H9 (cell line): ENCODE measurements at regions not wholly inside any gene's neighbourhood (a gene's known extent, or its start where the extent isn't known, plus 50 kb on each side); places are given as distances from the start of the nearest gene placed in this dataset.

Source experiments
- DNase-seq: peaks from one replicate; pipeline ENCODE4 v3.0.0-alpha.2; 2017
- H2AFZ ChIP-seq: one replicate; pipeline ENCODE4 v1.6.1; 2013; ENCODE audit warnings: mild to moderate bottlenecking, low read length, control low read depth, moderate library complexity
- H2AK5ac ChIP-seq: 2 replicates; pipeline ENCODE4 v1.6.1; 2013; ENCODE audit warnings: low read length, control low read depth, mixed read lengths; ENCODE audit not compliant: insufficient read length
- H2BK120ac ChIP-seq: one replicate; pipeline ENCODE4 v1.6.1; 2013; ENCODE audit warnings: low read depth, mild to moderate bottlenecking, low read length, control low read depth, inconsistent platforms; ENCODE audit not compliant: poor library complexity, severe bottlenecking
- H2BK12ac ChIP-seq: 2 replicates; pipeline ENCODE4 v1.6.1; 2013; ENCODE audit warnings: low read length, control low read depth, mixed read lengths, low read depth; ENCODE audit not compliant: insufficient read length
- H2BK15ac ChIP-seq: 2 replicates; pipeline ENCODE4 v1.6.1; 2013; ENCODE audit warnings: low read depth, low read length, control low read depth
- H2BK20ac ChIP-seq: one replicate; pipeline ENCODE4 v1.6.1; 2013; ENCODE audit warnings: low read depth, mild to moderate bottlenecking, low read length, control low read depth, inconsistent platforms; ENCODE audit not compliant: poor library complexity, severe bottlenecking
- H2BK5ac ChIP-seq: 2 replicates; pipeline ENCODE4 v1.6.1; 2013; ENCODE audit warnings: low read length, control low read depth, mixed read lengths; ENCODE audit not compliant: insufficient read length
- H3K14ac ChIP-seq: 2 replicates; pipeline ENCODE4 v1.6.1; 2013; ENCODE audit warnings: low read length, control low read depth; ENCODE audit not compliant: insufficient read depth
- H3K18ac ChIP-seq: 2 replicates; pipeline ENCODE4 v1.6.1; 2013; ENCODE audit warnings: low read depth, mild to moderate bottlenecking, mixed read lengths, low read length, control low read depth; ENCODE audit not compliant: insufficient read length
- H3K23ac ChIP-seq: 2 replicates; pipeline ENCODE4 v1.6.1; 2013; ENCODE audit warnings: low read length, control low read depth, mixed read lengths, low read depth; ENCODE audit not compliant: insufficient read length
- H3K23me2 ChIP-seq: 2 replicates; pipeline ENCODE4 v1.6.1; 2013; ENCODE audit warnings: low read depth, mild to moderate bottlenecking, mixed read lengths, low read length, control low read depth; ENCODE audit not compliant: insufficient read length, poor library complexity, severe bottlenecking
- H3K27ac ChIP-seq: 2 replicates; pipeline ENCODE4 v1.5.1; 2013; ENCODE audit warnings: low read length, control low read depth, mixed read lengths, low read depth; ENCODE audit not compliant: insufficient read length
- H3K27me3 ChIP-seq: 2 replicates; pipeline ENCODE4 v1.6.1; 2013; ENCODE audit warnings: low read length, control low read depth, inconsistent platforms; ENCODE audit not compliant: insufficient read depth
- H3K4ac ChIP-seq: 2 replicates; pipeline ENCODE4 v1.6.1; 2013; ENCODE audit warnings: low read depth, mild to moderate bottlenecking, control low read depth, inconsistent platforms, low read length, moderate library complexity
- H3K4me1 ChIP-seq: 2 replicates; pipeline ENCODE4 v1.6.1; 2013; ENCODE audit warnings: low read length, control low read depth, inconsistent platforms; ENCODE audit not compliant: insufficient read depth
- H3K4me2 ChIP-seq: 2 replicates; pipeline ENCODE4 v1.6.1; 2013; ENCODE audit warnings: low read length, control low read depth, mixed read lengths; ENCODE audit not compliant: insufficient read length, insufficient read depth
- H3K56ac ChIP-seq: 2 replicates; pipeline ENCODE4 v1.6.1; 2013; ENCODE audit warnings: low read depth, mild to moderate bottlenecking, mixed read lengths, low read length, control low read depth; ENCODE audit not compliant: insufficient read length
- H3K79me1 ChIP-seq: 2 replicates; pipeline ENCODE4 v1.6.1; 2013; ENCODE audit warnings: low read depth, mild to moderate bottlenecking, moderate library complexity, low read length, control low read depth, inconsistent platforms; ENCODE audit not compliant: insufficient read depth, poor library complexity, severe bottlenecking
- H3K79me2 ChIP-seq: 2 replicates; pipeline ENCODE4 v1.6.1; 2013; ENCODE audit warnings: low read length, control low read depth, inconsistent platforms; ENCODE audit not compliant: insufficient read depth
- H3K9ac ChIP-seq: 2 replicates; pipeline ENCODE4 v1.6.1; 2013; ENCODE audit warnings: low read length, control low read depth, mixed read lengths; ENCODE audit not compliant: insufficient read length; ENCODE audit errors: extremely low read depth
- H3K9me3 ChIP-seq: one replicate; pipeline ENCODE4 v1.6.1; 2013; ENCODE audit warnings: low read depth, low read length, inconsistent platforms; ENCODE audit not compliant: control insufficient read depth
- H3T11ph ChIP-seq: one replicate; pipeline ENCODE4 v1.6.1; 2013; ENCODE audit warnings: mild to moderate bottlenecking, low read length, control low read depth, inconsistent platforms
- H4K20me1 ChIP-seq: one replicate; pipeline ENCODE4 v1.6.1; 2013; ENCODE audit not compliant: control insufficient read depth, insufficient read length, insufficient read depth
- H4K5ac ChIP-seq: 2 replicates; pipeline ENCODE4 v1.6.1; 2013; ENCODE audit warnings: low read depth, mild to moderate bottlenecking, mixed read lengths, low read length, control low read depth; ENCODE audit not compliant: insufficient read length
- H4K8ac ChIP-seq: replicated peaks from 2 replicates; pipeline ENCODE4 v1.6.1; 2013; ENCODE audit warnings: low read length, control low read depth, mixed read lengths, low read depth; ENCODE audit not compliant: insufficient read length
- H4K91ac ChIP-seq: 2 replicates; pipeline ENCODE4 v1.6.1; 2013; ENCODE audit warnings: low read depth, mild to moderate bottlenecking, moderate library complexity, mixed read lengths, low read length, control low read depth; ENCODE audit not compliant: insufficient read length
- H3K27ac Mint-ChIP-seq, 3 experiments: 2 replicates in 2 of 3; 3 replicates in 1 of 3; pipeline ENCODE4 v1.8.0; 2020 to 2021; ENCODE audit warnings: mixed read lengths in 3 of 3, mild to moderate bottlenecking in 1 of 3, moderate library complexity in 1 of 3
- H3K27me3 Mint-ChIP-seq: 2 replicates; pipeline ENCODE4 v1.8.0; 2021; ENCODE audit warnings: low read depth, mild to moderate bottlenecking, moderate library complexity, mixed read lengths
- H3K36me3 Mint-ChIP-seq, 3 experiments: 2 replicates in 2 of 3; 3 replicates in 1 of 3; pipeline ENCODE4 v1.8.0; 2020 to 2021; ENCODE audit warnings: low read depth in 3 of 3, mixed read lengths in 3 of 3; ENCODE audit not compliant: insufficient read depth in 1 of 3
- H3K4me1 Mint-ChIP-seq, 2 experiments: 2 replicates each; pipeline ENCODE4 v1.8.0; 2020; ENCODE audit warnings: mixed read lengths in 2 of 2
- H3K4me3 Mint-ChIP-seq, 2 experiments: 2 replicates in 1 of 2; 3 replicates in 1 of 2; pipeline ENCODE4 v1.8.0; 2020 to 2021; ENCODE audit warnings: mild to moderate bottlenecking in 2 of 2, mixed read lengths in 2 of 2, moderate library complexity in 1 of 2
- H3K9me3 Mint-ChIP-seq, 2 experiments: 2 replicates in 1 of 2; 3 replicates in 1 of 2; pipeline ENCODE4 v1.8.0; 2020; ENCODE audit warnings: mild to moderate bottlenecking in 2 of 2, mixed read lengths in 2 of 2, moderate library complexity in 1 of 2
- WGBS: extraction: QIAGEN DNeasy Blood & Tissue Kit; methylation state at CpG from one replicate; pipeline ENCODE4 v1.1.7; 2013; ENCODE audit warnings: missing lambda C conversion rate, low lambda C conversion rate, mixed read lengths; ENCODE audit not compliant: insufficient read length; ENCODE audit errors: extremely low coverage; 5-methylcytosine and 5-hydroxymethylcytosine counted together
- TF ChIP-seq, protein P1 (sequence below): fragments of 200-600 bp; sonication (generic); conservative IDR thresholded peaks from 3 replicates; pipeline ENCODE4 v1.8.0; 2021; ENCODE audit warnings: antibody characterized with exemption, mild to moderate bottlenecking

DNA sequence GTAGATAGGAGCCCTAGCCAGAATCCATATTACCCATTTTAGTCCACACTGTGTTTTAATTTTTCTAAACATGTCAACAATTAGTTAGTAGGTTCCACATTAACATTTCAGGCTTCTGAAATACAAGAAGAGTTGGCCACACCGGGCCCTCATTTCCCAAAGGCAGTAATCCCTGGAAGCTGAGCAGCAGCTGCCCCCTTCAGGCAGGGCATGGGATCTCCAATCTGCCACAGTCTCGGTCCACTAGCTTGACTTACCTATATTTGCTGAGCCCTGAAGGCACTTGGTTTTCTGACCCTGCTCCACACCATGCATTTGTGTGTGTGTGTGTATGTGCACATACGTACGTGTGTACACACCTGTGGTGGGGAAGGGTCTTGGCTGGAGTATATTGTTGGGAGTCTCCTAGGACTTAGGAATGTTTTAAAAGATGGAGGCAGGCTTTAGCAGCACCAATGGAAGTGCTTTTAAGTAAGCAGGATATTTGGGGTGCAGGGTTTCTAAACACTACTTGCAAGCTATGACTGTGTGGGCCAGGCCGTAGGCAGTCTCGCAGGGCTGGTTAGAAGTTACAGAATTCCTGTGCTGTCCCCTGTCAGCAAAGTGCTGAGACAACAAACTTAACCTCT is 71.2 kb upstream of the SOX14 start:
- Histone ChIP-seq H3K9me3 (no peaks in the 10 kb centered on the region), H3K4me1 (peaks cover 8% of the 10 kb centered on the region), H3K79me2 (no peaks in the 10 kb centered on the region), H3K4ac (no peak overlapping the region), H3K79me1 (no peaks in the 10 kb centered on the region), H3K9ac (no peak overlapping the region), H4K20me1 (no peaks in the 10 kb centered on the region), H2BK20ac (no peak overlapping the region), H4K91ac (no peak overlapping the region), H4K5ac (no peak overlapping the region), H2AFZ (no peak overlapping the region), H4K8ac (no peak overlapping the region), H3K14ac (no peak overlapping the region), H3K56ac (no peak overlapping the region), H3K23me2 (no peaks in the 10 kb centered on the region), H2AK5ac (no peak overlapping the region), H3K27me3 (no peaks in the 10 kb centered on the region), H2BK5ac (no peak overlapping the region), H2BK12ac (no peak overlapping the region), H3K4me2 (no peak overlapping the region), H3K27ac (no peak overlapping the region), H3T11ph (no peak overlapping the region), H2BK120ac (no peak overlapping the region), H2BK15ac (no peak overlapping the region), H3K23ac (no peak overlapping the region), H3K18ac (no peak overlapping the region)
- TF ChIP-seq, protein P1, sequence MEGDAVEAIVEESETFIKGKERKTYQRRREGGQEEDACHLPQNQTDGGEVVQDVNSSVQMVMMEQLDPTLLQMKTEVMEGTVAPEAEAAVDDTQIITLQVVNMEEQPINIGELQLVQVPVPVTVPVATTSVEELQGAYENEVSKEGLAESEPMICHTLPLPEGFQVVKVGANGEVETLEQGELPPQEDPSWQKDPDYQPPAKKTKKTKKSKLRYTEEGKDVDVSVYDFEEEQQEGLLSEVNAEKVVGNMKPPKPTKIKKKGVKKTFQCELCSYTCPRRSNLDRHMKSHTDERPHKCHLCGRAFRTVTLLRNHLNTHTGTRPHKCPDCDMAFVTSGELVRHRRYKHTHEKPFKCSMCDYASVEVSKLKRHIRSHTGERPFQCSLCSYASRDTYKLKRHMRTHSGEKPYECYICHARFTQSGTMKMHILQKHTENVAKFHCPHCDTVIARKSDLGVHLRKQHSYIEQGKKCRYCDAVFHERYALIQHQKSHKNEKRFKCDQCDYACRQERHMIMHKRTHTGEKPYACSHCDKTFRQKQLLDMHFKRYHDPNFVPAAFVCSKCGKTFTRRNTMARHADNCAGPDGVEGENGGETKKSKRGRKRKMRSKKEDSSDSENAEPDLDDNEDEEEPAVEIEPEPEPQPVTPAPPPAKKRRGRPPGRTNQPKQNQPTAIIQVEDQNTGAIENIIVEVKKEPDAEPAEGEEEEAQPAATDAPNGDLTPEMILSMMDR, result peak; percentile 95
- peaks cover 21 to 26% of the 10 kb centered on the region in 2 experiments for H3K4me1 Mint-ChIP-seq
- no peak overlapping the region for H3K4me3 Mint-ChIP-seq
- peaks cover 23% of the 10 kb centered on the region for H3K27me3 Mint-ChIP-seq
- no peaks in the 10 kb centered on the region for H3K36me3 Mint-ChIP-seq
- no peaks in the 10 kb centered on the region; a peak in 3 of 5 replicates for H3K9me3 Mint-ChIP-seq
- WGBS, result no CpG with 5 or more reads among the region's 6 CpGs
- DNase-seq, result peak; percentile 79
- no peak overlapping the region; a peak in 1 of 7 replicates for H3K27ac Mint-ChIP-seq
